SJSA1 (cell line): ENCODE measurements at regions not wholly inside any gene's neighbourhood (a gene's known extent, or its start where the extent isn't known, plus 50 kb on each side); places are given as distances from the start of the nearest gene placed in this dataset.

ENCODE experiments used
- DNase-seq, 2 experiments: peaks; one replicate each; pipeline ENCODE4 v3.0.0-alpha.2; 2015 to 2020; ENCODE audit warnings: low spot score in 2 of 2, low read depth in 1 of 2
- H3K27ac ChIP-seq: fragments of 250-450 bp; sonication (Bioruptor Pico); 2 replicates; pipeline ENCODE4 v1.5.1; 2020; ENCODE audit warnings: mild to moderate bottlenecking, moderate library complexity
- H3K27me3 ChIP-seq: fragments of 250-450 bp; sonication (Bioruptor Pico); replicated peaks from 2 replicates; pipeline ENCODE4 v1.5.1; 2020; ENCODE audit warnings: mild to moderate bottlenecking, moderate library complexity
- H3K36me3 ChIP-seq: fragments of 250-450 bp; sonication (Bioruptor Pico); 2 replicates; pipeline ENCODE4 v1.5.1; 2020; ENCODE audit warnings: mild to moderate bottlenecking
- H3K4me1 ChIP-seq: fragments of 250-450 bp; sonication (Bioruptor Pico); replicated peaks from 2 replicates; pipeline ENCODE4 v1.6.1; 2021; ENCODE audit warnings: mild to moderate bottlenecking
- H3K4me3 ChIP-seq: fragments of 250-450 bp; sonication (Bioruptor Pico); 2 replicates; pipeline ENCODE4 v1.5.1; 2020; ENCODE audit warnings: mild to moderate bottlenecking
- H3K9me3 ChIP-seq: fragments of 250-450 bp; sonication (Bioruptor Pico); replicated peaks from 2 replicates; pipeline ENCODE4 v1.5.1; 2020; ENCODE audit warnings: mild to moderate bottlenecking

DNA sequence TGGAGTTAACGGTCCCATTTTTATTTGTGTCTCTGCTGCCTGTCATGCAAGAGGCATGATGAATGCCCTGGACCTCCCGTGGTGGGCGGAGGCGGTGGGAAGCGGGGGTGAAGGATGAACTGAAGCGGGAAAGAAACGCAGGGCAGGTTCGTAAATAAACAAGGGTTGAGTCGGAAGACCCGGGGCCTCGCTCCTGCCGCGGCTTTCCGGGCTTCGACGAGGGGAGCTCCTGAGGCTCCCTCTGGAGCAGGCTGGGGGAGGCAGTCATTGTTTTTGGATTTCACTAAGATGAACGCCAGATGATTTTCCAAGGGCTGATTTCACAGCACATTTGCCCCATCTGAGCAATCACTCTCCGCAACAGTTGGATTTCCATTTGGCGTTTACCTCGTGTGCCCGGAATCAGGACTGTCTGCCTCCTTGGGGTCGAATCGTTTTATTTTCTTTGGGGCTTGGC lies 130.2 kb downstream of the SLC38A6 start:
- Histone ChIP-seq H3K4me3 (no peak overlapping the region), H3K27ac (peak overlapping the region; percentile 58), H3K27me3 (no peaks in the 10 kb centered on the region), H3K4me1 (peaks cover 22% of the 10 kb centered on the region), H3K36me3 (no peaks in the 10 kb centered on the region), H3K9me3 (no peaks in the 10 kb centered on the region)
- peak; percentile 58 to 68 for DNase-seq

DNA sequence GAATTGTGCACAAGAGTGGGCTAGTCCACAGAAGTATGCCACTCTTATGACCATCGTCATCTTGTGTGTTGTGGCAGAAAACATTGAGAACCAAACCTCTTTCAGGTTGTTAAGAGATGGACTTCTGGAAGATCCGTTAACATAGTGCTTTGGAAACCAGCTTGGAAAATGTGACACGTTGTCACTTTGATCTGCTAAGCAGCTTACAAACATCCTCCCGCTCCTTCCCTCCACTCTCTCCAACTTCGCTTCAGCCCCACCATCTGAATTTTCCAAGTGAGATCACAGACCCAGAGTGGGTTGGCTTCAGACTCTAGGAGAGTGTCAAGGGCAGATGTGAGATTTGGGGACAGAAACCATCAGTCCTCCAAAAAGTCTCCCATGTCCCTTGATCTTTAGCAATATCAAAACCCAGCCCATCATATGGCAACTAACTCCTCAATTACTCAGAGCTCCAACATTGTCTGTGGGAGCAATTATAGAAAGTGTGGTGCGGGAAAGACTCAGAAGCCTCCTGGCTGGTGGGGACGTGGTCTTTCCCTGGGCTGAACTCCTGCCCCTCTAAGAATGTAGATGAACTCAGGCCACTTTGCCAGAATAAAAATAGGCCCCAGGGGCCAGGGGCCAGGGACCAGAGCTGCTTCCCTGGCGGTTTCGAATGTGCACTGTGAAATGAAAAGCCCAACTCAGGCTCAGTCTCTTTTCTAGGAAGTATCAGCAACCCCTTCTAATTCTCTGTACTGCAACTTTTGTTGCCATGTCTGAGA lies 129.5 kb downstream of the SLC38A6 start:
- no peaks in the 10 kb centered on the region for H3K27me3 ChIP-seq
- no peak for DNase-seq
- H3K4me1 ChIP-seq: peaks cover 22% of the 10 kb centered on the region
- no peaks in the 10 kb centered on the region for H3K36me3 ChIP-seq
- no peak overlapping the region for H3K4me3 ChIP-seq
- peak overlapping the region; percentile 58 for H3K27ac ChIP-seq
- H3K9me3 ChIP-seq: no peaks in the 10 kb centered on the region

DNA sequence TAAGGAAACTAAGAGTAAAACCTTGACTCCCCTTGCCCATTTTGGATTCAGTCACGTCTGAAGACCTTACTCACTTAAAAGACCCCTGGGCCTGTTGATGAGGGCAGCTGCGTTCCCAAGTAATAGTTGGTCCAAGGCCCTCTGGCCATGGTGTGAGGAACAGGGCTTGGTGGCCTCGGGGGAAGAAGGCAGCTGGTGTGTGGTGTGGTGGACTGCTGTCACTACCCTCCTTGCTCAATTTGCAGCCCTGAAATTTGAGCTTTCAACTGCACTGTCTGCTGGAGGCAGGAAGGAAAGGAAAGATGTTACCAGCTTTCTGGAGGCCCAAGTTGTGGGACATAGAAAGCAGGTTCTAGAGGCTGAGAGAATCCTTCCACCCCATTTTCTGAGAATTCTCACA lies 128.2 kb downstream of the SLC38A6 start:
- no peak overlapping the region for H3K4me3 ChIP-seq
- no peak for DNase-seq
- H3K27ac ChIP-seq: no peak overlapping the region
- no peaks in the 10 kb centered on the region for H3K36me3 ChIP-seq
- H3K9me3 ChIP-seq: no peaks in the 10 kb centered on the region
- H3K4me1 ChIP-seq: peaks cover 30% of the 10 kb centered on the region
- no peaks in the 10 kb centered on the region for H3K27me3 ChIP-seq

DNA sequence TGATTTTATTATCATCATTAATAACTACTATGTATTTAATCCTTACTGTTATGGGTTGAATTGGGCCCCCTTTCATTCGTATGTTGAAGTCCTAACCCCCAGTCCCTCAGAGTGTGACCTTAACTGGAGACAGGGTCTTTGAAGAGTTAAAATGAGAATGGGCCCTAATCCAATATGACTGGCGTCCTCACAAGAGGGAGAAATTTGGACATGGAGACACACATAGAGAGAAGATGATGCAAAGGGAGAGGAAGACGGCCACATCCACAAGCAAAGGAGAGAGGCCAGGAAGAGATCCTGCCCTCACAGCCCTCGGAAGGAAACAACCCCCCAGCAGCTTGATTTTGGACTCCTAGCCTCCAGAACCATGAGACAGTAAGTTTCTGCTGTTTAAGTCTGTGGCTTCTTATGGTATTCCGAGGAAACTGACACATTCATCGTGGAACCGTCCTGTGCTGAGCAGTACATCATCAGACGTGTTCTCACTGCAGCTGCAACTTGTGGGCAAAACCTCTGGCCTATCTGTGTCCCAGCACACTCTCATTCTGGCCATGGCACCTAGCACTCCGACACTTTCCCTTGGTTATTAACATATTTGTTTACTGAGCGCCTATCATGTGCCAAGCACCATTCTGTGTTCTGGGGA lies 127.6 kb downstream of the SLC38A6 start:
- no peak overlapping the region for H3K4me3 ChIP-seq
- no peaks in the 10 kb centered on the region for H3K27me3 ChIP-seq
- no peak overlapping the region for H3K27ac ChIP-seq
- H3K4me1 ChIP-seq: peaks cover 37% of the 10 kb centered on the region
- no peaks in the 10 kb centered on the region for H3K9me3 ChIP-seq
- no peak for DNase-seq
- no peaks in the 10 kb centered on the region for H3K36me3 ChIP-seq

DNA sequence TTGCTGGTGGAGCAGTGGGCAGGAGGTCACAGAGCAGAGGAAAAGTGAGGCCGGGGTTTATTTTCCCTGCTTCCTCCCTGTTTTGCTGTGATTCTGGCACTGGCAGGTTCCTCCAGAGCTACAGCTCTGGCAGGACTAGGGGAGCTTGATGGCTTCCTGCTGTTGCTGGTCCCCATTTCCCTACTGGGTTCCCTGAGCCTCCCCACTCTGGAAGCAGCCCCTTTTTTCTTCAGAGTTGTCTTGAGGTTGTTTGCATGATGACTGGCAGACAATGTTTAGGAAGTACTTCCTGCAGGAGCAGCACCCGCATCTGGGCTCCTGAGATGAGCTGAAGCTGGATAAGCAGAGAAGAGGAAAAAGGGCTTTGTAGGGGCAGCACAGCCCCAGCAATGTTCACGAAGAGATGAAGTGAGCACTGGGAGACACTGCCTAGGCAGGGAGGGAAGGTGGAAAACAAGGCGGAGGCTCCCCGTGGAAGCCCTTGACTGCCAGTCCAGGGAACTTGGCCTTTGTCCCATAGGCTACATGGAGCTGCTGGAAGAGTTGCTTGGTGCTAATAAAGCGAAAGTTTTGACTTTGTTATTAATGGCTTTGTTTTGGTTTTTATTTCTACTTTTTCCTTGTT lies 126.9 kb downstream of the SLC38A6 start:
- Histone ChIP-seq H3K27me3 (no peaks in the 10 kb centered on the region), H3K27ac (no peak overlapping the region), H3K9me3 (no peaks in the 10 kb centered on the region), H3K4me1 (peaks cover 43% of the 10 kb centered on the region), H3K36me3 (no peaks in the 10 kb centered on the region), H3K4me3 (no peak overlapping the region)
- no peak for DNase-seq

DNA sequence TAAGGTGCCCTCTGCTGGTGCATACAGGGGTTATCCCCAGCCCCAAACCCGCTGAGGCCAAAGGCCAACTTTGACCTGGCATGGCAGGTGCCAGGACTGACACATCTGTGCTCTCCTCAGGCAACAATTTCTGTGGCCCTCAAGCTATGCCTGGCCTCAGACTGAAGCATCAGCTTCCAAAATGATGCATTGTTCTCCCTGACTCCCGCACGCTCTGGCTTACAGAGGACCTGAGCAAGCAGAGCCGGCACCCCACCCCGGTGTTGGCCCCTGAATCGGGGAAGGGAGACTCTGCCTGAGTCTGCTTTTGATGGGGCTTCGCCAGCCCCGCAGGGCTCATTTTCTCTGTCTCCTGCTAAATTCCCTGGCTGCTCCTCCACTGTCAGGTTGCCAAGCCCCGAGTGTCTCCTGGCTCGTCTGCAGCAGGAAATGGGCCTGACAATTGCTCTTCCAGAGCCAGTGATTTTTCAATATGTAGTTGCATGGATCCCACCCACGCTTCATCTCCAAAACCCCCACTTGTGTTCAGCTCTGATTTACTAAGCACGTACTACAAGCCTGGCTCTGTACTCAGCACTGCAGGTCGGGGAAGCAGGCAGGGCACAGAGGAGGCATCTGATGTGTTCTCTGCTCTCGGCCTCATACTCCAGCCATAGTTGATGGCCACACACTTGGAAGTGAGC lies 126.1 kb downstream of the SLC38A6 start:
- peaks cover 52% of the 10 kb centered on the region for H3K4me1 ChIP-seq
- H3K9me3 ChIP-seq: no peaks in the 10 kb centered on the region
- H3K36me3 ChIP-seq: no peaks in the 10 kb centered on the region
- no peak overlapping the region for H3K4me3 ChIP-seq
- H3K27me3 ChIP-seq: no peaks in the 10 kb centered on the region
- DNase-seq: no peak
- no peak overlapping the region for H3K27ac ChIP-seq

DNA sequence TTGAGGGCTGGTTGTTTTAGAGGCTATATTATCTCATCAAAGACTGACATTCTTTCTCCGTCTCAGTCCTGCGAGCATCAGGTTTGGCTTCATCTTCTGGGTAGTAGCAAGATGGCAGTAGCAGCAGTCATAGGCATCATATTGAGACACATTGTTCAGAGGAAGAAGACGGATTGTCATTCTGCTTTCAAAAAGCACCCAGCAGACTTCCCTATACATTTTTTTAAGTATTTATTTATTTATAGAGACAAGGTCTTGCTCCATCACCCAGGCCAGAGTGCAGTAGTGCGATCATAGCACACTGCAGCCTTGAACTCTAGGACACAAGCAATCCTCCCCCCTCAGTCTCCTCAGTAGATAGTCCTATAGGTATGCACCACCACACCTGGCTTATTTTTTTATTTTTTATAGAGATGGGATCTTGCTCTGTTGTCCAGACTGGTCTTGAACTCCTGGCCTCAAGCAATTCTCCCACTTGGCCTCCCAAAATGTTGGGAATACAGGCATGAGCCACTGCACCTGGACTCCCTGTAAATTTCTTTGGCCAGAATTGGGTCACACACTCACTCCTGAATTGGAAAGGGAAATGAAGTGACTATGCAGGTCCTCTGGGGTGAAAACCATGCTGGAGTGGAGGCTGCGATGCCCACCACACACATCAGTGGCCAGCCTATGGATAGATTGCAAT lies 125.4 kb downstream of the SLC38A6 start:
- Histone ChIP-seq H3K36me3 (no peaks in the 10 kb centered on the region), H3K4me3 (no peak overlapping the region), H3K4me1 (peaks cover 52% of the 10 kb centered on the region), H3K27ac (no peak overlapping the region), H3K9me3 (no peaks in the 10 kb centered on the region), H3K27me3 (no peaks in the 10 kb centered on the region)
- DNase-seq: no peak

DNA sequence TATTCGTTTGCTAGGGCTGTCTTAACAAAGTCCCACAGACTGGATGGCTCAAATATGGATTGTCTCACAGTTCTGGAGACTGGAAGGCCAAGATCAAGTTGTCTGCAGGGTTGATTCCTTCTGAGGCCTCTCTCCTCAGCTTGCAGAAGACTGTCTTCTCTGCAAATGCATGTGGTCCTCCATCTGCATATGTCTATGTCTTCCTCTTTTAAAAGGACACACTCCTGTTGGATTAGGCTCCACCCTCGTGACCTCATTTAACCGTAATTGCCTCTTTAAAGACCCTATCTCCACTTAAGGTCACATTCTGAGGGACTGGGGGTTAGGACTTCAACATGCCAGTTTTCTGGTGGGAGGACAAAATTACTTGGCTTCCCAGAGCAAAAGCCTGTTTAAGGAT lies 123.3 kb downstream of the SLC38A6 start:
- no peak for DNase-seq
- Histone ChIP-seq H3K36me3 (no peaks in the 10 kb centered on the region), H3K9me3 (no peaks in the 10 kb centered on the region), H3K4me1 (peaks cover 38% of the 10 kb centered on the region), H3K4me3 (no peak overlapping the region), H3K27ac (peak overlapping the region; percentile 97), H3K27me3 (no peaks in the 10 kb centered on the region)

DNA sequence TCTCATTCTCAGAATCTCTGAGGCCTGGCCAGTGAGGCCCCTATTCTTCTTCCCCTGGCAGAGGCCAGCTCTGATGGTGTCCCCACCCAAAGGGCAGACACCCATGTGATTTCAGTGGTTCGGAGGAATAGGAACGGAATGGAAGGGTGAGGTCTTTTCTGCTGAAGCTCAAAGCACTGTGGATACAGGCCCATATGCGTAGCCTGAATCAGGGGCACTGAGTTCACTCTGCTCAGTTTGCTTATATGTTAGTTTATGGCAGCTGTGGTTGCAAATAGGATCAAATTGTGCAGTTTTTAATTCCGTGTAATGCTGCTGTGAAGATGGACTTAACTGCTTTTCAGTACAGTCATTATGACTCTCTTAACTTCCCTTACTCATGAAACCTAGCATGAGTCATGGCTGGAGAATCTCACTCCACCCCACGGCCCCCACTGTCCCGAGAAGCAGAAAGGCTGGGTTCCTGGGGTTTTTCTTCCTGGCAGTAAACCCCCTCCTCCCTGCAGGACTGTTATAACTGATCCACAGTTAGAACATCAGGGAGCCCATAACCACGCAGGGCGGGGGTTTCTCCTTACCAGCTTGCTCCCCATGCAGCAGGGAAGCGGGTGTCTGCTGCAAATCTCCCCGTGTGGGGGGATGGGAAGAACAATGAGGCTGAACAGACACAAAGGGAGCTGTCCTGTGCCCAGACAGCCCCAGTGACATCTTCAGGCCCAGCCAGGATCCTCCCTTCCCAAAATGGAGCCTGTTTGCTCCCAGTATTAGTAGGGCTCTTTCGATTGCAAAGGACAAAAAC lies 122.7 kb downstream of the SLC38A6 start:
- Histone ChIP-seq H3K27ac (peak overlapping the region; percentile 97), H3K27me3 (no peaks in the 10 kb centered on the region), H3K4me1 (peaks cover 41% of the 10 kb centered on the region), H3K4me3 (no peak overlapping the region), H3K9me3 (no peaks in the 10 kb centered on the region), H3K36me3 (no peaks in the 10 kb centered on the region)
- peak; percentile 95 to 98 for DNase-seq

DNA sequence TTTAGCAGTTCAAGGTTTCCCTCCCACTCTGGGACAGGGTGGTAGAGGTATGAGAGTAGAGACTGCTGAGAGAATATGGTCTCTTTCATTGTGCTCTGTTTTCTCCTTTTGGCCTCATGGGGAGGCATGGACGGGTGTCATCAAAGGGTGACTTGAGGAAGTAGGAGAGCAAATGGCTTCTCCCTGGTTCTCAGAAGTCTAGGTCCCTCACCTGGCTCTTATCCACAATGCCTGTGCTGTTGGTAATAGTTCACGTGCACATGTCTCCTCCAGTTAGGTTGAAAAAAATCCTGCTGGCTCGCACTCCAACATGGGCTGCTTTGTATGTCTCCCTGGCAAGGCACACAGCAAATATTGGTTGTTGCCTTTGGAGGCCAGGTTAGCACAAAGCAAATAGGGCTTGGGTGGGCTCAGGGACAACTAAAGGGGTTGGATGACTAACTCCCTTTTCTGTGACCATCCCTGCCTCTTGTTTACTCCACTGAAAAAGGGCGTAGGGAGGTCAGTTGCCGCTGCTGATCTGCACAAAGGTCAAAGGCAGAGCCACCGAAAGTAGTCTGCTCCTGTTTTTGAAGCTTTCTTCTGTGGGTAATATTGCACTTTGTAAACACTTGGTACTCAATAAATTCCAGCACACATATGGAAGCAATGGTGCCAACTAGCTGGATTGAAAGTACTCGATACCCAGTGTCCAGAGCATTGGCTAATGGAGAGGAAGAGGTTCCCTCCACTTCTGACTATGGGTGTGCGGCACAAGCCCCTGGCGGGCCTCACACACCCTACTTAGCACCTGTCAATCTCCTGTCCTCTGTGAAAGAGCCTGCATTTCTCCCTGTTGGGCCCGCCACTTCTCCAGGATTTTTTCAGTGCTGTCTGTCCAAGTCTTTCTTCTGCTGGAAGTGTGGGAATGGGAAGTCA lies 121.8 kb downstream of the SLC38A6 start:
- Histone ChIP-seq H3K9me3 (no peaks in the 10 kb centered on the region), H3K4me3 (no peak overlapping the region), H3K36me3 (no peaks in the 10 kb centered on the region), H3K27ac (peak overlapping the region; percentile 97), H3K27me3 (no peaks in the 10 kb centered on the region), H3K4me1 (peaks cover 41% of the 10 kb centered on the region)
- peak; percentile 60 to 64 for DNase-seq
